K562 (cell line): ENCODE measurements at regions not wholly inside any gene's neighbourhood (a gene's known extent, or its start where the extent isn't known, plus 50 kb on each side); places are given as distances from the start of the nearest gene placed in this dataset.

Source experiments
- ATAC-seq: fragments of 200-7000 bp; cut with Tn5 transposase; 3 replicates; pipeline ENCODE4 v1.9.1; 2020; ENCODE audit warnings: moderate library complexity
- BruUV-seq: library from RNA; stranded (reverse); fragments of 400-500 nt; replicated peaks from 2 replicates; lab custom pipeline; 2021; lab: Mats Ljungman, UMichigan
- CTCF ChIA-PET: fragments of 300-600 bp; formaldehyde crosslinking; extraction: SDS; loops from one replicate; lab custom pipeline; 2021; ENCODE audit warnings: low intra/inter-chr PET ratio; lab: Yijun Ruan, JAX
- POLR2A ChIA-PET: fragments of 300-600, 350-650 bp; sonication (Branson Sonifier 250); formaldehyde crosslinking; extraction: SDS; loops from one replicate; lab custom pipeline; 2021; ENCODE audit warnings: antibody characterized with exemption, inconsistent platforms; lab: Yijun Ruan, JAX
- DNase-seq, 4 experiments: peaks; one replicate each; pipeline versions ENCODE4 v3.0.0 to v3.0.0-alpha.2; 2011 to 2018; ENCODE audit warnings: low spot score in 3 of 4, mixed read lengths in 3 of 4; ENCODE audit errors: extremely low read depth in 1 of 4
- FAIRE-seq: peaks from 2 replicates; lab custom pipeline; 2011; peaks lifted over from hg19 to GRCh38; lab: Jason Lieb, UNC
- H2AFZ ChIP-seq: 2 replicates; pipeline ENCODE4 v1.6.0; 2011; ENCODE audit warnings: low read depth, low read length, control low read depth, inconsistent platforms
- H3K27ac ChIP-seq: fragments of 200-600 bp; 3 replicates; pipeline ENCODE4 v1.8.0; 2011; ENCODE audit warnings: low read depth, mild to moderate bottlenecking, control low read depth, inconsistent platforms, low read length, moderate library complexity, mixed read lengths; ENCODE audit errors: extremely low read depth
- H3K27me3 ChIP-seq, 2 experiments: fragments of 300-600 bp in 1 of 2; 2 replicates in 1 of 2; 3 replicates in 1 of 2; pipeline versions ENCODE4 v1.6.0 to v1.8.0; 2011; ENCODE audit warnings: inconsistent platforms in 2 of 2, low read length in 2 of 2, mild to moderate bottlenecking in 1 of 2, mixed read lengths in 1 of 2, moderate library complexity in 1 of 2; ENCODE audit not compliant: control insufficient read depth in 2 of 2, insufficient read depth in 2 of 2
- H3K36me3 ChIP-seq: fragments of 300-600 bp; 3 replicates; pipeline ENCODE4 v1.8.0; 2011; ENCODE audit warnings: mild to moderate bottlenecking, low read length, inconsistent platforms; ENCODE audit not compliant: control insufficient read depth, insufficient read depth
- H3K4me1 ChIP-seq, 2 experiments: fragments of 200-600 bp in 1 of 2; replicated peaks in 1 of 2; 2 replicates in 1 of 2; 3 replicates in 1 of 2; pipeline versions ENCODE4 v1.5.1 to v1.8.0; 2011; ENCODE audit warnings: inconsistent platforms in 2 of 2, low read length in 2 of 2, mild to moderate bottlenecking in 1 of 2, mixed read lengths in 1 of 2, moderate library complexity in 1 of 2; ENCODE audit not compliant: control insufficient read depth in 2 of 2, insufficient read depth in 2 of 2
- H3K4me2 ChIP-seq: 2 replicates; pipeline ENCODE4 v1.6.1; 2011; ENCODE audit warnings: low read length, control low read depth, inconsistent platforms, mixed read lengths; ENCODE audit not compliant: insufficient read depth
- H3K4me3 ChIP-seq: fragments of 200-600 bp; sonication (generic), shearing (Covaris generic); 2 replicates; pipeline ENCODE4 v1.5.1; 2016; ENCODE audit warnings: control low read depth, inconsistent platforms
- H3K79me2 ChIP-seq: fragments of 200-600 bp; 3 replicates; pipeline ENCODE4 v1.8.0; 2011; ENCODE audit warnings: low read length, inconsistent platforms; ENCODE audit not compliant: control insufficient read depth, insufficient read depth
- H3K9ac ChIP-seq, 2 experiments: 2 replicates each; pipeline versions ENCODE4 v1.6.0 to v1.6.1; 2011; ENCODE audit warnings: low read depth in 2 of 2, low read length in 2 of 2, control low read depth in 1 of 2, inconsistent platforms in 1 of 2, mild to moderate bottlenecking in 1 of 2, mixed read lengths in 1 of 2; ENCODE audit not compliant: insufficient read depth in 1 of 2
- H3K9me1 ChIP-seq: one replicate; pipeline ENCODE4 v1.6.0; 2011; ENCODE audit warnings: inconsistent platforms, mild to moderate bottlenecking, low read length, moderate library complexity; ENCODE audit not compliant: control insufficient read depth, insufficient read depth
- H3K9me3 ChIP-seq: replicated peaks from 2 replicates; pipeline ENCODE4 v1.5.1; 2011; ENCODE audit warnings: low read depth, low read length, inconsistent platforms; ENCODE audit not compliant: control insufficient read depth, insufficient read depth
- H4K20me1 ChIP-seq: replicated peaks from 2 replicates; pipeline ENCODE4 v1.6.1; 2011; ENCODE audit warnings: low read length, inconsistent platforms, mixed read lengths; ENCODE audit not compliant: control insufficient read depth, insufficient read depth
- DLX4 ChIP-seq: fragments of 250-450 bp; sonication (Bioruptor Pico); IDR thresholded peaks from 2 replicates; pipeline ENCODE4 v1.6.1; 2021; ENCODE audit warnings: mild to moderate bottlenecking
- HMBOX1 ChIP-seq: sonication (generic); IDR thresholded peaks from 2 replicates; pipeline ENCODE4 v1.6.1; 2016
- MTF1 ChIP-seq: fragments of 250-450 bp; sonication (Bioruptor Pico); IDR thresholded peaks from 2 replicates; pipeline ENCODE4 v1.9.0; 2021; ENCODE audit warnings: moderate library complexity, mild to moderate bottlenecking, inconsistent platforms, borderline replicate concordance
- MYBL2 ChIP-seq, 2 experiments: fragments of 450-650 bp in 1 of 2; sonication (generic) in 1 of 2; formaldehyde crosslinking in 1 of 2; IDR thresholded peaks; 2 replicates each; pipeline versions ENCODE4 v1.6.1 to v1.8.1; 2017 to 2022; ENCODE audit warnings: borderline replicate concordance in 1 of 2, inconsistent platforms in 1 of 2, low read depth in 1 of 2, mild to moderate bottlenecking in 1 of 2, missing genetic modification reagents in 1 of 2, moderate library complexity in 1 of 2
- NBN ChIP-seq: fragments of 450-650 bp; IDR thresholded peaks from 2 replicates; pipeline ENCODE4 v1.6.1; 2016; ENCODE audit warnings: low read depth, mild to moderate bottlenecking
- SMAD4 ChIP-seq: fragments of 250-450 bp; sonication (Bioruptor Pico); conservative IDR thresholded peaks from 2 replicates; pipeline ENCODE4 v1.8.0; 2021; ENCODE audit warnings: inconsistent platforms, mild to moderate bottlenecking, moderate library complexity
- SREBF1 ChIP-seq: fragments of 150-350 bp; IDR thresholded peaks from 2 replicates; pipeline ENCODE4 v1.6.1; 2014; ENCODE audit warnings: antibody characterized with exemption, low read depth, low read length, borderline replicate concordance
- ZBTB1 ChIP-seq: sonication (generic); formaldehyde crosslinking; IDR thresholded peaks from 2 replicates; pipeline ENCODE4 v1.8.1; 2023; ENCODE audit warnings: missing genetic modification reagents, low read depth, mild to moderate bottlenecking, borderline replicate concordance
- ZNF174 ChIP-seq: fragments of 250-450 bp; sonication (Bioruptor Pico); IDR thresholded peaks from 2 replicates; pipeline ENCODE4 v1.4.0; 2020; ENCODE audit warnings: mild to moderate bottlenecking
- ZNF79 ChIP-seq: fragments of 250-450 bp; sonication (Bioruptor Pico); IDR thresholded peaks from 2 replicates; pipeline ENCODE4 v1.4.0; 2020; ENCODE audit warnings: low read depth, mild to moderate bottlenecking, moderate library complexity
- ZZZ3 ChIP-seq: fragments of 450-650 bp; IDR thresholded peaks from 2 replicates; pipeline ENCODE4 v1.6.1; 2016; ENCODE audit warnings: antibody characterized with exemption, mild to moderate bottlenecking, moderate library complexity
- WGBS: fragments of 100-300 bp; shearing (Covaris generic); methylation state at CpG from one replicate; pipeline ENCODE4 v1.1.6; 2016; ENCODE audit warnings: low coverage, mixed read lengths; ENCODE audit not compliant: insufficient coverage; ENCODE audit errors: missing lambda C conversion rate; 5-methylcytosine and 5-hydroxymethylcytosine counted together
- in situ Hi-C: fragments of 300-500 bp; cut with MboI; formaldehyde crosslinking; loops from 4 replicates; pipeline ENCODE4 v1.15.0; 2018; ENCODE audit warnings: inconsistent platforms, mixed read lengths
- intact Hi-C: fragments of 100-400 bp; cut with micrococcal nuclease; formaldehyde crosslinking; loops from 2 replicates; pipeline ENCODE4 v1.14.2; 2022

- in situ Hi-C loops (no loop called here), intact Hi-C loops (no loop called here)
- CTCF ChIA-PET: no interaction called here
- Histone ChIP-seq H3K27ac (no peak overlapping the region), H3K27me3 (no peaks in the 10 kb centered on the region), H3K9ac (no peak overlapping the region), H3K9me1 (no peaks in the 10 kb centered on the region), H3K79me2 (no peaks in the 10 kb centered on the region), H3K4me3 (no peak overlapping the region), H3K36me3 (no peaks in the 10 kb centered on the region), H2AFZ (no peak overlapping the region), H3K4me1 (no peaks in the 10 kb centered on the region), H3K9me3 (no peaks in the 10 kb centered on the region), H3K4me2 (no peak overlapping the region)
- ATAC-seq: no peak
- FAIRE-seq: no peak
- DNase-seq: no peak
- TF ChIP-seq HMBOX1 (no peak), ZZZ3 (no peak), ZBTB1 (no peak), SREBF1 (no peak), SMAD4 (CRISPR knock-in tag) (no peak), MYBL2 (IDR thresholded peaks at IDR 0.05; ENCODE audit: low read depth) (no peak), MYBL2 (CRISPR knock-in tag; IDR thresholded peaks at IDR 0.05; ENCODE audit: borderline replicate concordance) (no peak), DLX4 (CRISPR knock-in tag) (no peak), NBN (no peak), ZNF79 (no peak), ZNF174 (CRISPR knock-in tag) (no peak), MTF1 (CRISPR knock-in tag) (no peak)
- TF ChIP-seq, all 486 proteins: peak for 0
- POLR2A ChIA-PET: interaction anchor here (0.6 kb wide), 1 partner anchor 527 kb away, joined by 3 read pairs; no protein-coding TSS in a partner anchor
- no TSS peak for BruUV-seq
- 0% methylated on average over 3 of the region's 3 CpGs for WGBS
- H4K20me1 ChIP-seq: no peaks in the 10 kb centered on the region
Measured at GRCh38 chr9:119688547-119688946, 319.3 kb upstream of the BRINP1 start.
